ENCODE measurements at regions not wholly inside any gene's neighbourhood (a gene's known extent, or its start where the extent isn't known, plus 50 kb on each side); places are given as distances from the start of the nearest gene placed in this dataset.
"Not testable (repeated sequence)": the region's sequence is repeated elsewhere in the genome, so short reads cannot be mapped to it uniquely, and the experiment has no call there.

DNA sequence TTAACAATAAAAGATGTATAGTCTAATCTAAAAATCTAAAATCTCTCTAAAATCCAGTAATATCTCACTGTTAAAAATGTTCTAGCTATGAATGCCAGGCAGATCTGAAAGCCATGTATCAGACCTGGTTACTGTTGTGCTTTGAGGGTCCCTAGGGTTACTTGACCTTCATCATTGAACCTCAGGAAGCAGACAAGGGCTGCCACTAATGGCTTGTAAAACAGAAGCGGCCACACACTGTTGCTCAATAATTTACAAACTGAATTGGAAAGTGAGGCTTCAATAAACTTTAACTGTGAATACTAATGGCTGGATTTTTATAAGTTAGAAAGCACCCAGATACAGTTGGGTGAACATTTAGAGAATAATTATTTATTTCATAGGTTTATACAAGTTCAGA is 198.0 kb upstream of the RPS23 start:
- Histone ChIP-seq H3K9ac (ENCODE audit: low read depth in 1 of 2, low read length in 2 of 2) (no peak overlapping the region), H3K27me3 (ENCODE audit: control insufficient read depth in 2 of 2, insufficient read depth in 2 of 2, low read length in 2 of 2) (no peaks in the 10 kb centered on the region), H3K4me3 (ENCODE audit: low read length in 2 of 2) (no peak overlapping the region), H3K9me3 (ENCODE audit: control insufficient read depth in 2 of 2, low read length in 2 of 2) (no peaks in the 10 kb centered on the region), H3K36me3 (ENCODE audit: control insufficient read depth in 2 of 2, insufficient read depth in 2 of 2, low read length in 2 of 2) (no peaks in the 10 kb centered on the region), H3K4me1 (ENCODE audit: control insufficient read depth in 2 of 2, insufficient read depth in 2 of 2, low read length in 2 of 2) (no peaks in the 10 kb centered on the region), H3K27ac (ENCODE audit: low read depth in 2 of 2, low read length in 2 of 2) (no peak overlapping the region)

DNA sequence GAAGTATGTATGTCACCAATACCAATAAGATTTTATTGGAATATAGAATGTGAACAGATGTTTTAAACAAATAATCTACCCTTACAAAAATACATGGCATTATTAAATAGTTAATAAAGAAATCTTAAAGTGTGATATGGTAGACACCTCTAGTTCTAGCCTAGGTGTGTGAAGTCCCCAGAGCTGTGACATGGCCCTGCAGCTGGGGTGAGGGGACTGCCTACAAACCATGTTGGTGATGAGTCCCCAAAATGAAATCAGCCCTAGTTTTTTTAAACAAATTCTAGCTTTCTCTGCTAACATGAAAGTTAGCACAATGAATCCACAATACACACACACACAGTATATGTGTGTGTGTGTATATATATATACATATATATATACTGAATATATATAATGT is 195.1 kb upstream of the RPS23 start:
- H3K27ac ChIP-seq (ENCODE audit: low read depth in 2 of 2, low read length in 2 of 2), result no peak overlapping the region
- H3K9me3 ChIP-seq (ENCODE audit: control insufficient read depth in 2 of 2, low read length in 2 of 2), result no peaks in the 10 kb centered on the region
- H3K9ac ChIP-seq (ENCODE audit: low read depth in 1 of 2, low read length in 2 of 2), result no peak overlapping the region
- H3K36me3 ChIP-seq (ENCODE audit: control insufficient read depth in 2 of 2, insufficient read depth in 2 of 2, low read length in 2 of 2), result no peaks in the 10 kb centered on the region
- H3K4me1 ChIP-seq (ENCODE audit: control insufficient read depth in 2 of 2, insufficient read depth in 2 of 2, low read length in 2 of 2), result no peaks in the 10 kb centered on the region
- H3K27me3 ChIP-seq (ENCODE audit: control insufficient read depth in 2 of 2, insufficient read depth in 2 of 2, low read length in 2 of 2), result no peaks in the 10 kb centered on the region
- no peak overlapping the region for H3K4me3 ChIP-seq (ENCODE audit: low read length in 2 of 2)

GRCh38 chr5:82470185-82470994 is 192.2 kb upstream of the RPS23 start:
- no peak overlapping the region for H3K27ac ChIP-seq (ENCODE audit: low read depth in 2 of 2, low read length in 2 of 2)
- no peaks in the 10 kb centered on the region for H3K9me3 ChIP-seq (ENCODE audit: control insufficient read depth in 2 of 2, low read length in 2 of 2)
- H3K36me3 ChIP-seq (ENCODE audit: control insufficient read depth in 2 of 2, insufficient read depth in 2 of 2, low read length in 2 of 2), result no peaks in the 10 kb centered on the region
- no peak overlapping the region for H3K4me3 ChIP-seq (ENCODE audit: low read length in 2 of 2)
- H3K9ac ChIP-seq (ENCODE audit: low read depth in 1 of 2, low read length in 2 of 2), result no peak overlapping the region
- no peaks in the 10 kb centered on the region for H3K27me3 ChIP-seq (ENCODE audit: control insufficient read depth in 2 of 2, insufficient read depth in 2 of 2, low read length in 2 of 2)
- no peaks in the 10 kb centered on the region for H3K4me1 ChIP-seq (ENCODE audit: control insufficient read depth in 2 of 2, insufficient read depth in 2 of 2, low read length in 2 of 2)

- Histone ChIP-seq H3K27ac (ENCODE audit: low read depth in 2 of 2, low read length in 2 of 2) (no peak overlapping the region), H3K27me3 (ENCODE audit: control insufficient read depth in 2 of 2, insufficient read depth in 2 of 2, low read length in 2 of 2) (no peaks in the 10 kb centered on the region), H3K9ac (ENCODE audit: low read depth in 1 of 2, low read length in 2 of 2) (no peak overlapping the region), H3K36me3 (ENCODE audit: control insufficient read depth in 2 of 2, insufficient read depth in 2 of 2, low read length in 2 of 2) (no peaks in the 10 kb centered on the region), H3K4me1 (ENCODE audit: control insufficient read depth in 2 of 2, insufficient read depth in 2 of 2, low read length in 2 of 2) (no peaks in the 10 kb centered on the region), H3K9me3 (ENCODE audit: control insufficient read depth in 2 of 2, low read length in 2 of 2) (no peaks in the 10 kb centered on the region), H3K4me3 (ENCODE audit: low read length in 2 of 2) (no peak overlapping the region)
Observed at GRCh38 chr5:82466986-82467561, 188.9 kb upstream of the RPS23 start.

DNA sequence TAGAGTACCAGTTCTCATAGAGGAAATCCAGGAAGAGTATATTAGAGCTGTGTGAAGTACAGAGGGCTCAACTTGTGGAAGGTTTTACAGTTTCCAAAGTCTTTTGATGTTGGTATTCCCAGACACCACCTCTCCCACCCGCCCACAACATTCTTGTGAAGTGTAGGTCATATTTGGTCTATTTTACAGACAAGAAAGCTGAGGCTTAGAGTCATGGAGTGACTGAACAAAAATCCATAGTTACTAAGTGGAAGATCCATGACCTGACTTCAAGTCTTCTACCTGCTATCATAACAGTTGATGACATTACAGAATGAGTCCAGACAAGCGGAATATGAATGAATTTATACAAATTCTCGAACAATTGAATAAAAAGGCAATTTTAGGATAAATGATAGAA is 187.1 kb upstream of the RPS23 start:
- no peak overlapping the region for H3K4me3 ChIP-seq (ENCODE audit: low read length in 2 of 2)
- H3K4me1 ChIP-seq (ENCODE audit: control insufficient read depth in 2 of 2, insufficient read depth in 2 of 2, low read length in 2 of 2), result no peaks in the 10 kb centered on the region

GRCh38 chr5:82459626-82460025 is 181.5 kb upstream of the RPS23 start:
- Histone ChIP-seq H3K9ac (ENCODE audit: low read depth in 1 of 2, low read length in 2 of 2) (no peak overlapping the region), H3K4me1 (ENCODE audit: control insufficient read depth in 2 of 2, insufficient read depth in 2 of 2, low read length in 2 of 2) (no peaks in the 10 kb centered on the region), H3K27me3 (ENCODE audit: control insufficient read depth in 2 of 2, insufficient read depth in 2 of 2, low read length in 2 of 2) (no peaks in the 10 kb centered on the region), H3K9me3 (ENCODE audit: control insufficient read depth in 2 of 2, low read length in 2 of 2) (peaks cover 0 to 5% of the 10 kb centered on the region in 2 donors), H3K4me3 (ENCODE audit: low read length in 2 of 2) (no peak overlapping the region), H3K36me3 (ENCODE audit: control insufficient read depth in 2 of 2, insufficient read depth in 2 of 2, low read length in 2 of 2) (no peaks in the 10 kb centered on the region), H3K27ac (ENCODE audit: low read depth in 2 of 2, low read length in 2 of 2) (no peak overlapping the region)

More for the DNA sequence above, 187.1 kb upstream of the RPS23 start:
- Histone ChIP-seq H3K27me3 (ENCODE audit: control insufficient read depth in 2 of 2, insufficient read depth in 2 of 2, low read length in 2 of 2) (no peaks in the 10 kb centered on the region), H3K9ac (ENCODE audit: low read depth in 1 of 2, low read length in 2 of 2) (no peak overlapping the region), H3K9me3 (ENCODE audit: control insufficient read depth in 2 of 2, low read length in 2 of 2) (no peaks in the 10 kb centered on the region), H3K27ac (ENCODE audit: low read depth in 2 of 2, low read length in 2 of 2) (no peak overlapping the region), H3K36me3 (ENCODE audit: control insufficient read depth in 2 of 2, insufficient read depth in 2 of 2, low read length in 2 of 2) (no peaks in the 10 kb centered on the region)

GRCh38 chr5:82455317-82455716 is 177.2 kb upstream of the RPS23 start:
- not testable (repeated sequence) for H3K4me1 ChIP-seq (ENCODE audit: control insufficient read depth in 2 of 2, insufficient read depth in 2 of 2, low read length in 2 of 2); H3K36me3 ChIP-seq (ENCODE audit: control insufficient read depth in 2 of 2, insufficient read depth in 2 of 2, low read length in 2 of 2); H3K9ac ChIP-seq (ENCODE audit: low read depth in 1 of 2, low read length in 2 of 2); H3K9me3 ChIP-seq (ENCODE audit: control insufficient read depth in 2 of 2, low read length in 2 of 2); H3K27me3 ChIP-seq (ENCODE audit: control insufficient read depth in 2 of 2, insufficient read depth in 2 of 2, low read length in 2 of 2); H3K4me3 ChIP-seq (ENCODE audit: low read length in 2 of 2); H3K27ac ChIP-seq (ENCODE audit: low read depth in 2 of 2, low read length in 2 of 2)

GRCh38 chr5:82448374-82448773 is 170.2 kb upstream of the RPS23 start:
- no peak overlapping the region for H3K27ac ChIP-seq (ENCODE audit: low read depth in 2 of 2, low read length in 2 of 2)
- no peak overlapping the region for H3K9ac ChIP-seq (ENCODE audit: low read depth in 1 of 2, low read length in 2 of 2)
- no peaks in the 10 kb centered on the region for H3K27me3 ChIP-seq (ENCODE audit: control insufficient read depth in 2 of 2, insufficient read depth in 2 of 2, low read length in 2 of 2)

GRCh38 chr5:82447913-82448312 is 169.8 kb upstream of the RPS23 start:
- no peak overlapping the region for H3K9ac ChIP-seq (ENCODE audit: low read depth in 1 of 2, low read length in 2 of 2)
- H3K4me1 ChIP-seq (ENCODE audit: control insufficient read depth in 2 of 2, insufficient read depth in 2 of 2, low read length in 2 of 2), result no peaks in the 10 kb centered on the region
- H3K9me3 ChIP-seq (ENCODE audit: control insufficient read depth in 2 of 2, low read length in 2 of 2), result no peaks in the 10 kb centered on the region
- H3K36me3 ChIP-seq (ENCODE audit: control insufficient read depth in 2 of 2, insufficient read depth in 2 of 2, low read length in 2 of 2), result no peaks in the 10 kb centered on the region
- H3K4me3 ChIP-seq (ENCODE audit: low read length in 2 of 2), result no peak overlapping the region
- H3K27me3 ChIP-seq (ENCODE audit: control insufficient read depth in 2 of 2, insufficient read depth in 2 of 2, low read length in 2 of 2), result no peaks in the 10 kb centered on the region
- no peak overlapping the region for H3K27ac ChIP-seq (ENCODE audit: low read depth in 2 of 2, low read length in 2 of 2)

More at GRCh38 chr5:82448374-82448773, 170.2 kb upstream of the RPS23 start:
- Histone ChIP-seq H3K36me3 (ENCODE audit: control insufficient read depth in 2 of 2, insufficient read depth in 2 of 2, low read length in 2 of 2) (no peaks in the 10 kb centered on the region), H3K4me1 (ENCODE audit: control insufficient read depth in 2 of 2, insufficient read depth in 2 of 2, low read length in 2 of 2) (no peaks in the 10 kb centered on the region), H3K4me3 (ENCODE audit: low read length in 2 of 2) (no peak overlapping the region), H3K9me3 (ENCODE audit: control insufficient read depth in 2 of 2, low read length in 2 of 2) (no peaks in the 10 kb centered on the region)

DNA sequence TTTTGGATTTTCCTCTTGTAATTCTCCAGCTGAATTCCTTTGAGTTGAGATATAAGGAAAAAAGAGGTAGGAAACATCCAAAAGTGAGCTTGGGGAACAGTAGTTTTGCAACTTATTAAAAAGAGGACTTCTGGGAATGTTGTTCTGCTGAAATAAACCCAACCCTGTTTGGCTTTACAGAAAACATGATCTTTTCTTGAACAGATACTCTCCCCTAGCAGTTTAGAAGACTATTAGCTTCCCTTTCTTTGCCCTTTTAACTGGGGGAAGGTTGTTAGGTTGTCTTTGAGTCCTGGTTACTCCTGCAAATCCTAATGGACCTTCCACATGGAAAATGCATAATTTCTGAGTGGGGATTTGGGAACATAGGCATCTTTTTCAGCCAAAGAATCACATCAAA is 168.7 kb upstream of the RPS23 start:
- no peaks in the 10 kb centered on the region for H3K4me1 ChIP-seq (ENCODE audit: control insufficient read depth in 2 of 2, insufficient read depth in 2 of 2, low read length in 2 of 2)
- no peak overlapping the region for H3K27ac ChIP-seq (ENCODE audit: low read depth in 2 of 2, low read length in 2 of 2)
- no peaks in the 10 kb centered on the region for H3K27me3 ChIP-seq (ENCODE audit: control insufficient read depth in 2 of 2, insufficient read depth in 2 of 2, low read length in 2 of 2)
- no peaks in the 10 kb centered on the region for H3K36me3 ChIP-seq (ENCODE audit: control insufficient read depth in 2 of 2, insufficient read depth in 2 of 2, low read length in 2 of 2)
- H3K4me3 ChIP-seq (ENCODE audit: low read length in 2 of 2), result no peak overlapping the region
- H3K9ac ChIP-seq (ENCODE audit: low read depth in 1 of 2, low read length in 2 of 2), result no peak overlapping the region
- H3K9me3 ChIP-seq (ENCODE audit: control insufficient read depth in 2 of 2, low read length in 2 of 2), result no peaks in the 10 kb centered on the region
